HepG2 (cell line): ENCODE measurements at regions not wholly inside any gene's neighbourhood (a gene's known extent, or its start where the extent isn't known, plus 50 kb on each side); places are given as distances from the start of the nearest gene placed in this dataset.

ENCODE experiments used
- HMGXB3 ChIP-seq: sonication (generic); formaldehyde crosslinking; IDR thresholded peaks from 2 replicates; pipeline ENCODE4 v1.4.0; 2020; ENCODE audit warnings: missing genetic modification reagents, borderline replicate concordance
- NFRKB ChIP-seq: fragments of 450-650 bp; IDR thresholded peaks from 2 replicates; pipeline ENCODE4 v1.6.1; 2017
- ZNF609 ChIP-seq: sonication (generic); formaldehyde crosslinking; IDR thresholded peaks from 2 replicates; pipeline ENCODE4 v1.4.0; 2020; ENCODE audit warnings: mild to moderate bottlenecking, missing genetic modification reagents, borderline replicate concordance
- TF ChIP-seq, protein P1 (sequence below): IDR thresholded peaks from 2 replicates; pipeline ENCODE4 v1.6.1; 2016; ENCODE audit warnings: low read depth, control low read depth
- TF ChIP-seq, protein P2 (sequence below): sonication (generic); formaldehyde crosslinking; IDR thresholded peaks from 2 replicates; pipeline ENCODE4 v1.9.0; 2022; ENCODE audit warnings: low read depth, missing genetic modification reagents

- TF ChIP-seq ZNF609 (no peak), NFRKB (no peak), HMGXB3 (CRISPR knock-in tag) (no peak)
- TF ChIP-seq, protein P1, sequence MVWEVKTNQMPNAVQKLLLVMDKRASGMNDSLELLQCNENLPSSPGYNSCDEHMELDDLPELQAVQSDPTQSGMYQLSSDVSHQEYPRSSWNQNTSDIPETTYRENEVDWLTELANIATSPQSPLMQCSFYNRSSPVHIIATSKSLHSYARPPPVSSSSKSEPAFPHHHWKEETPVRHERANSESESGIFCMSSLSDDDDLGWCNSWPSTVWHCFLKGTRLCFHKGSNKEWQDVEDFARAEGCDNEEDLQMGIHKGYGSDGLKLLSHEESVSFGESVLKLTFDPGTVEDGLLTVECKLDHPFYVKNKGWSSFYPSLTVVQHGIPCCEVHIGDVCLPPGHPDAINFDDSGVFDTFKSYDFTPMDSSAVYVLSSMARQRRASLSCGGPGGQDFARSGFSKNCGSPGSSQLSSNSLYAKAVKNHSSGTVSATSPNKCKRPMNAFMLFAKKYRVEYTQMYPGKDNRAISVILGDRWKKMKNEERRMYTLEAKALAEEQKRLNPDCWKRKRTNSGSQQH (CRISPR knock-in tag), result no peak
- TF ChIP-seq, protein P2, sequence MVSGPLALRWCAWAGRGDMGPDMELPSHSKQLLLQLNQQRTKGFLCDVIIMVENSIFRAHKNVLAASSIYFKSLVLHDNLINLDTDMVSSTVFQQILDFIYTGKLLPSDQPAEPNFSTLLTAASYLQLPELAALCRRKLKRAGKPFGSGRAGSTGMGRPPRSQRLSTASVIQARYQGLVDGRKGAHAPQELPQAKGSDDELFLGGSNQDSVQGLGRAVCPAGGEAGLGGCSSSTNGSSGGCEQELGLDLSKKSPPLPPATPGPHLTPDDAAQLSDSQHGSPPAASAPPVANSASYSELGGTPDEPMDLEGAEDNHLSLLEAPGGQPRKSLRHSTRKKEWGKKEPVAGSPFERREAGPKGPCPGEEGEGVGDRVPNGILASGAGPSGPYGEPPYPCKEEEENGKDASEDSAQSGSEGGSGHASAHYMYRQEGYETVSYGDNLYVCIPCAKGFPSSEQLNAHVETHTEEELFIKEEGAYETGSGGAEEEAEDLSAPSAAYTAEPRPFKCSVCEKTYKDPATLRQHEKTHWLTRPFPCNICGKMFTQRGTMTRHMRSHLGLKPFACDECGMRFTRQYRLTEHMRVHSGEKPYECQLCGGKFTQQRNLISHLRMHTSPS (CRISPR knock-in tag), result no peak
- TF ChIP-seq, all 625 proteins: peak for 0
Measured at GRCh38 chr6:19153981-19154295, 683.2 kb upstream of the ID4 start (continued).
